Esophagus muscularis mucosa (tissue), 4 donors: ENCODE measurements at regions not wholly inside any gene's neighbourhood (a gene's known extent, or its start where the extent isn't known, plus 50 kb on each side); places are given as distances from the start of the nearest gene placed in this dataset.

ENCODE experiments used
- DNase-seq: peaks from one replicate; pipeline ENCODE4 v3.0.0-alpha.2; 2017; ENCODE audit errors: extremely low spot score
- H3K27ac ChIP-seq, 4 donors: fragments of 200-600 bp; sonication (generic); replicated peaks in 1 of 4; 1 replicate in 3 of 4; 2 replicates in 1 of 4; pipeline ENCODE4 v1.5.1; 2016 to 2019; ENCODE audit warnings: mild to moderate bottlenecking in 1 of 4
- H3K27me3 ChIP-seq, 4 donors: fragments of 200-600 bp; sonication (generic); one replicate each; pipeline versions ENCODE4 v1.5.1 to v1.6.0; 2016 to 2019
- H3K36me3 ChIP-seq, 4 donors: fragments of 200-600 bp; sonication (generic); one replicate each; pipeline ENCODE4 v1.5.1; 2016 to 2019
- H3K4me1 ChIP-seq, 4 donors: fragments of 200-600 bp; sonication (generic); one replicate each; pipeline ENCODE4 v1.5.1; 2016 to 2019
- H3K4me3 ChIP-seq, 4 donors: fragments of 200-600 bp; sonication (generic); 1 replicate in 2 of 4; 2 replicates in 2 of 4; pipeline ENCODE4 v1.5.1; 2016 to 2019; ENCODE audit warnings: mild to moderate bottlenecking in 4 of 4, moderate library complexity in 1 of 4
- H3K9me3 ChIP-seq, 4 donors: fragments of 200-600 bp; sonication (generic); 1 replicate in 3 of 4; 2 replicates in 1 of 4; pipeline ENCODE4 v1.5.1; 2016 to 2019
- EP300 ChIP-seq: sonication (generic); formaldehyde crosslinking; IDR thresholded peaks from one replicate; pipeline ENCODE4 v1.6.1; 2017; ENCODE audit warnings: antibody characterized with exemption
- POLR2A ChIP-seq: fragments of 450-650 bp; IDR thresholded peaks from one replicate; pipeline ENCODE4 v1.6.1; 2017; ENCODE audit warnings: antibody characterized with exemption, moderate library complexity, mild to moderate bottlenecking, low read depth
- POLR2AphosphoS5 ChIP-seq, 2 donors: sonication (generic); formaldehyde crosslinking; IDR thresholded peaks; one replicate each; pipeline ENCODE4 v1.6.1; 2017; ENCODE audit warnings: antibody characterized with exemption in 2 of 2
- WGBS: methylation state at CpG from one replicate; pipeline ENCODE4 v1.1.5; 2018; 5-methylcytosine and 5-hydroxymethylcytosine counted together
- intact Hi-C: fragments of 100-400 bp; cut with DNase I; formaldehyde crosslinking; loops from one replicate; pipeline ENCODE4 v1.15.1; 2023
- TF ChIP-seq, protein P1 (sequence below), 3 experiments: fragments of 200-600 bp in 2 of 3; fragments of 450-650 bp in 1 of 3; sonication (generic) in 2 of 3; IDR thresholded peaks; one replicate each; pipeline ENCODE4 v1.5.1; 2017 to 2019; ENCODE audit warnings: antibody characterized with exemption in 3 of 3, mild to moderate bottlenecking in 2 of 3, moderate library complexity in 1 of 3

DNA sequence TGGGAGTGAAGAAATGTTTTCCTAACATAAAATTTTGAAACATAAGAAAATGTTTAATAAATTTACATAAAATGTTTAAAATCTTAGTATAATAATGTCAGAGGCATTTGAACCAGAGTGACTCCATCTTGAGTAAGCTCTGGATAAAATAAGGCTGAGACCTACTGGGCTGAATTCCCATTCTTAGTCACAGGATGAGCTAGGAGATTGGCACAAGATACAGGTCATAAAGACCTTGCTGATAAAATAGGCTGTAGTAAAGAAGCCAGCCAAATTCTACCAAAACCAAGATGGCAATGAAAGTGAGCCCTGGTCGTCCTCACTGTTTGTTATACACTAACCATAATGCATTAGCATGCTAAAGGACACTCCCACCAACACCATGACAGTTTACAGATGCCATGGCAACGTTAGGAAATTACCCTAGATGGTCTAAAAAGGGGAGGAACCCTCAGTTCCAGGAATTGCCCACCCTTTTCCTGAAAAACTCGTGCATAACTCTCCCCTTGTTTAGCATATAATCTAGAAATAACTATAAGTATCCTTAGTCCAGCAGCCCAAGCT lies 1184.0 kb downstream of the UQCRFS1 start:
- DNase-seq: no peak
- TF ChIP-seq, protein P1, sequence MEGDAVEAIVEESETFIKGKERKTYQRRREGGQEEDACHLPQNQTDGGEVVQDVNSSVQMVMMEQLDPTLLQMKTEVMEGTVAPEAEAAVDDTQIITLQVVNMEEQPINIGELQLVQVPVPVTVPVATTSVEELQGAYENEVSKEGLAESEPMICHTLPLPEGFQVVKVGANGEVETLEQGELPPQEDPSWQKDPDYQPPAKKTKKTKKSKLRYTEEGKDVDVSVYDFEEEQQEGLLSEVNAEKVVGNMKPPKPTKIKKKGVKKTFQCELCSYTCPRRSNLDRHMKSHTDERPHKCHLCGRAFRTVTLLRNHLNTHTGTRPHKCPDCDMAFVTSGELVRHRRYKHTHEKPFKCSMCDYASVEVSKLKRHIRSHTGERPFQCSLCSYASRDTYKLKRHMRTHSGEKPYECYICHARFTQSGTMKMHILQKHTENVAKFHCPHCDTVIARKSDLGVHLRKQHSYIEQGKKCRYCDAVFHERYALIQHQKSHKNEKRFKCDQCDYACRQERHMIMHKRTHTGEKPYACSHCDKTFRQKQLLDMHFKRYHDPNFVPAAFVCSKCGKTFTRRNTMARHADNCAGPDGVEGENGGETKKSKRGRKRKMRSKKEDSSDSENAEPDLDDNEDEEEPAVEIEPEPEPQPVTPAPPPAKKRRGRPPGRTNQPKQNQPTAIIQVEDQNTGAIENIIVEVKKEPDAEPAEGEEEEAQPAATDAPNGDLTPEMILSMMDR (IDR thresholded peaks at IDR 0.05): no peak
- TF ChIP-seq POLR2AphosphoS5 (IDR thresholded peaks at IDR 0.05) (no peak), POLR2A (no peak), EP300 (no peak)
- H3K4me1 ChIP-seq: no peaks in the 10 kb centered on the region
- H3K27ac ChIP-seq: no peak overlapping the region
- no peaks in the 10 kb centered on the region for H3K27me3 ChIP-seq
- intact Hi-C loops: no loop called here
- no peaks in the 10 kb centered on the region for H3K36me3 ChIP-seq
- WGBS: 38% methylated on average over 3 of the region's 3 CpGs
- H3K9me3 ChIP-seq: peaks cover 0 to 3% (median 0%) of the 10 kb centered on the region in 4 donors
- no peak overlapping the region for H3K4me3 ChIP-seq

DNA sequence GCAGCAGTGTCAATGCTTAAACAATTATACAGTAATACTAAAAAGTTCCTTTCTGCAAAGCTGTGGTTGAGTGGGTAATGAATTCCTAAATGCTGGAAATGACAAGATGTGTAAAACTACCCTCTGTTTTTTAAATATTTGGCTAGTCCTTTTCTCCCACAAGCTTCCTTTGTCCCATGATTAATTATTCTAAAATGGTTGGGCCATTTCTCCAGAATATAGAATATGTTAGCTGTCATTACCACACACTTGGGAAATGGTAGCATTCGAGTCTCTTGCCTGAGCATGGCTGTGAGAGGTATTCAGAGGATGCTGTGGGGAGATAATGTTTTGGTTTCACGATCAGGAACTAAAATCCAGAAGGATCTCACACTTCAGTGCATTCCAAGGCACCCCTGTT lies 1185.8 kb downstream of the UQCRFS1 start:
- Histone ChIP-seq H3K27ac (no peak overlapping the region), H3K36me3 (no peaks in the 10 kb centered on the region), H3K4me1 (no peaks in the 10 kb centered on the region), H3K27me3 (no peaks in the 10 kb centered on the region), H3K9me3 (peaks cover 0 to 3% (median 0%) of the 10 kb centered on the region in 4 donors), H3K4me3 (no peak overlapping the region)
- intact Hi-C loops: no loop called here
- no peak for DNase-seq
- WGBS: 39% methylated on average over 2 of the region's 2 CpGs
- TF ChIP-seq, protein P1 (IDR thresholded peaks at IDR 0.05): no peak
- TF ChIP-seq EP300 (no peak), POLR2A (no peak), POLR2AphosphoS5 (IDR thresholded peaks at IDR 0.05) (no peak)

DNA sequence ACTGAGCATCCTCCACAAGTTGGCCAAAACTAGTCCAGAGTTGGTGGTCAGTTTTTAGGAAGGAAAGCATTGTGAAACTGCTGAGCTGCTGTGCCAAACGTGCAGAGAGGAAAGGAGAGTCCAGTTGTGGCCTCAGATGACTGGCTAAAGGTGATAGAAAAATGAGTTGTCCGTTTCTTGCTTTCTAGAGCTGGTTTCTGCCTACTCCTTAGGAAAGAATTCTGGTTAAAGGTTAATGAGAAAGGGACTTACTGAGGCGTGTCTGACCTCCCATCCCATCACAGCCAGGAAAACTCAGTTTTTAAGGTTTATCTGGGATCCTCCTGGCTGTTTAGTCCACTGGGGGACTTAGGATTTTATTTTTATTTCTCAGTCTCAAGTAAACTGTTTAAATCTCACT lies 1186.3 kb downstream of the UQCRFS1 start:
- H3K27me3 ChIP-seq: no peaks in the 10 kb centered on the region
- intact Hi-C loops: no loop called here
- H3K9me3 ChIP-seq: peaks cover 0 to 3% (median 0%) of the 10 kb centered on the region in 4 donors
- WGBS: 38% methylated on average over 3 of the region's 3 CpGs
- H3K27ac ChIP-seq: no peak overlapping the region
- no peak for DNase-seq
- H3K36me3 ChIP-seq: no peaks in the 10 kb centered on the region
- TF ChIP-seq POLR2A: no peak
- TF ChIP-seq, protein P1 (IDR thresholded peaks at IDR 0.05): no peak
- TF ChIP-seq POLR2AphosphoS5 (IDR thresholded peaks at IDR 0.05): no peak
- no peak for TF ChIP-seq EP300
- no peaks in the 10 kb centered on the region for H3K4me1 ChIP-seq
- no peak overlapping the region for H3K4me3 ChIP-seq

DNA sequence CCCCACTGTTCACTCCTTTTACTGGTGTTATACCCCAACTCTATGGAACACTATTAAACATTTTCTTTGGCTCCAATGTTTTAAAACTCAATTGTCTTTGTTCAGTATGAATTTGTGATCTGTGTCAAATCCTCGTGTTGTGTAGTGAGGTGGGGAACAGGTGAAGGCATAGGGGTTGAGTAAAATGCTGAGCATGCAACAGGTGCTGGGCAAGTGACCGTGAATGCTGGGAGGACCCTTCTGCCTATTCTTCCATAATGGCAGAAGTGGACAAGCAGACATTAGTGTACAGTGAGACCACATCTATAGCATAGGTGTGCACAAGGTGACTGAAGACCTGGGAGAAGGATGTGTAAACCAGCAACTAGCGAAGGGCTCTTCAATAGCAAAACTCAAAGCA lies 1188.0 kb downstream of the UQCRFS1 start:
- Histone ChIP-seq H3K27ac (no peak overlapping the region), H3K4me1 (no peaks in the 10 kb centered on the region), H3K4me3 (no peak overlapping the region), H3K9me3 (no peaks in the 10 kb centered on the region), H3K27me3 (no peaks in the 10 kb centered on the region), H3K36me3 (no peaks in the 10 kb centered on the region)
- TF ChIP-seq, protein P1 (IDR thresholded peaks at IDR 0.05): no peak
- no peak for TF ChIP-seq POLR2A
- no peak for TF ChIP-seq EP300
- no peak for TF ChIP-seq POLR2AphosphoS5 (IDR thresholded peaks at IDR 0.05)
- intact Hi-C loops: no loop called here
- no peak for DNase-seq
- WGBS: 95% methylated on average over 3 of the region's 3 CpGs

DNA sequence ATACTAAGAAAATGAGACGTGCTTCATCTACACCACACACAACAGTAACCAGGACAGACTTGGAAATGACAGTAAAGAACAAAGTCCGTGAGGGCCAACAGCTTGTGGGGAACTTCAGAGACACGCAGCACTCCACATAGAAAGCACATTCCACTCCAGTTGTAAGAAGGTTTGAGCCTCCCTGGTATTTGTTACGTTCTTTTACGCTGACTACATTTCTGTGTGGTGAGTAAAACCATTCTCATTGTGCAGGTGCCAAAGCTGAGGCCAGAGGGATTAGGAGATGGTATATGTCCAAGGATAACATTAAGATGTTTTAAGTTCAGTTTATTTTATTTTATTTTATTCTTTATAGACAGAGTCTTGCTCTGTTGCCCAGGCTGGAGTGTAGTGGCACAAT lies 1189.9 kb downstream of the UQCRFS1 start:
- Histone ChIP-seq H3K9me3 (no peaks in the 10 kb centered on the region), H3K27ac (no peak overlapping the region), H3K27me3 (no peaks in the 10 kb centered on the region), H3K4me3 (no peak overlapping the region), H3K4me1 (no peaks in the 10 kb centered on the region), H3K36me3 (no peaks in the 10 kb centered on the region)
- TF ChIP-seq POLR2AphosphoS5 (IDR thresholded peaks at IDR 0.05): peak in 1 of 2 donors; percentile 34
- TF ChIP-seq EP300: no peak
- TF ChIP-seq, protein P1 (IDR thresholded peaks at IDR 0.05): no peak
- TF ChIP-seq POLR2A: no peak
- intact Hi-C loops: no loop called here
- 46% methylated on average over 5 of the region's 5 CpGs for WGBS
- peak; percentile 78 for DNase-seq
